Activated CD8-positive, alpha-beta memory T cell treated with anti-CD3 and anti-CD28 coated beads for 24 hours (primary cell): ENCODE measurements at regions not wholly inside any gene's neighbourhood (a gene's known extent, or its start where the extent isn't known, plus 50 kb on each side); places are given as distances from the start of the nearest gene placed in this dataset.

Experiments
- DNase-seq: peaks from one replicate; pipeline ENCODE4 v3.0.0-alpha.2; 2020

DNA sequence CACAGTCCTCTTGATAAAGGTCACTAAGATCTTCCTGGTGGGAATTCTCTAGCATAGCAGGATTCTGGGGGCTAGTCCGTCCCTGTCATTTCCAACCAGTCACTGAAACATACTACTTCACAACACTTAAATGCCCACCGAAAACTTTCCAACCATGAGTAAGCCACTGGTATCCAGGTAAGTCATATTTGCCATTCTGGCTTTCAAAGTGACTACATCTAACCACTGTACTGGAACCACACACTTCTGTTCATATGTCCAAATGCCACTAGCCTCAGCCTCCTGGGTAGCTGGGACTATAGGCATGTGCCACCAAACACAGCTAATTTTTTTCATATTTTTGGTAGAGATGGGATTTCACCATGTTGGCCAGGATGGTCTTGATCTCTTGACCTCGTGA, 64.3 kb upstream of the VANGL1 start:
- no peak for DNase-seq

- DNase-seq: no peak
Measured at GRCh38 chr1:115575661-115576060, 66.1 kb upstream of the VANGL1 start.

DNA sequence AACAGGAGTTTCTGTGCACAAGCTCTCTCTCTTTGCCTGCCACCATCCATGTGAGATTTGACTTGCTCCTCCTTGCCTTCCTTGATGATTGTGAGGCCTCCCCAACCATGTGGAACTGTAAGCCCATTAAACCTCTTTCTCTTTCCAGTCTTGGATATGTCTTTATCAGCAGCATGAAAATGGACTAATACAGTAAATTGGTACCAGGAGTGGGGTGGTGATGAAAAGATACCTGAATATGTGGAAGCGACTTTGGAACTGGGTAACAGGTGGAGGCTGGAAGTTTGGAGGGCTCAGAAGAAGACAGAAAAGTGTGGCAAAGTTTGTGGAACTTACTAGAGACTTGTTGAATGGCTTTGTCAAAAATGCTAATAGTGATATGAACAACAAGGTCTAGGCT, 69.1 kb upstream of the VANGL1 start:
- DNase-seq: no peak

DNA sequence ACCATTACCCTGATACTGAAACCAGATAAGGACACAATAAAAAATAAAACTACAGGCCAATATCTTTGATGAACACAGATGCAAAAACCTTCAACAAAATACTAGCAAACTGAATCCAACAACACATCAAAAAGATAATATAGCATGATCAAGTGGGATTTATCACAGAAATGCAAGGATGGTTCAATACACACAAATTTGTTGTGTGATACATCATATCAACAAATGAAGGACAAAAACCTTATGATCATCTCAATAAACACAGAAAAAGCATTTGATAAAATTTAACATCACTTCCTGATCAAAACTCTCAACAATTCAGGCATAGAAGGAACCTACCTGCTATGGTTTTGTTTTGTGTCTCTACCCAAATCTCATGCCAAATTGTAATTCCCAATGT, 74.3 kb upstream of the VANGL1 start:
- DNase-seq: no peak

- no peak for DNase-seq
Measured at GRCh38 chr1:115565791-115566190, 76.0 kb upstream of the VANGL1 start.

DNA sequence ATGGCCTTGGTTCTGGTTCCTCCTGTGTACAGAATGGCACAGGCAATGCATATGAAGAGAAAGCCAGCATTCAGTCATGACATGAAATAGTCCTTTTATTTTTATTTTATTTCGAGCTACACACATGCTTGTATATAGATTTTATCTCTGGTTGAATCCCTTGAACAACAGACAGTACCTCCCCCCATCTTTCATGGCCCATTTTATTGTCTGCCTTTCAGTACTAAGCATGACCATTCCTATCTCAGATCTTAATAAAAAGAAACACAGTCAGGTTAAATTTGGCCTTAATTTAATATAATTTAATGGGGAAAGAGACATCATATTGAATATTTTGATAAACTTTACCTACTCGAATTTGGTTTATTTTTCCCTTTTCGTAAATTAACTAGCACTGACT, 76.4 kb upstream of the VANGL1 start:
- DNase-seq: no peak

- DNase-seq: no peak
Measured at GRCh38 chr1:115564201-115564600, 77.6 kb upstream of the VANGL1 start.

- no peak for DNase-seq
Measured at GRCh38 chr1:115560027-115560426, 81.7 kb upstream of the VANGL1 start.

DNA sequence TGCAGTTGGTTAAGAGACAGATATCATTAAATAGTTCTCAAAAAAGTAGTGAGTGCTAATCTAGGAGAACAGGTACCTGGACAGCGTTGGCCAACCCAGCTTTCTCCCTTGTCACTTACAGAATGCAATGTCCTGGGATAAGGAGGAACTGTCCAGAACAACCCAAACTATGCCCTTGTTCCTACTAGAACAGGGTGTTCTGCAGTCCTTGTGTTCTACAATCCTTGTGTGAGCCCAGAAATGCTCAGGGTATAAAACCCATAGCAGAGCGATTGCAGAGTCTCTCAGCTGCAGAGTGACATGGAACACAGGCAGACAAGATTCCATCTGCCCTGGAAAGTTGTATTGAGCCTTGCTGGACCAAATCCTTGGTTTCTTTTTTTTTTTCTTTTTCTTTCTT, 83.5 kb upstream of the VANGL1 start:
- no peak for DNase-seq

- no peak for DNase-seq
Measured at GRCh38 chr1:115557715-115558114, 84.1 kb upstream of the VANGL1 start.

- DNase-seq: no peak
Measured at GRCh38 chr1:115556236-115556635, 85.5 kb upstream of the VANGL1 start.

DNA sequence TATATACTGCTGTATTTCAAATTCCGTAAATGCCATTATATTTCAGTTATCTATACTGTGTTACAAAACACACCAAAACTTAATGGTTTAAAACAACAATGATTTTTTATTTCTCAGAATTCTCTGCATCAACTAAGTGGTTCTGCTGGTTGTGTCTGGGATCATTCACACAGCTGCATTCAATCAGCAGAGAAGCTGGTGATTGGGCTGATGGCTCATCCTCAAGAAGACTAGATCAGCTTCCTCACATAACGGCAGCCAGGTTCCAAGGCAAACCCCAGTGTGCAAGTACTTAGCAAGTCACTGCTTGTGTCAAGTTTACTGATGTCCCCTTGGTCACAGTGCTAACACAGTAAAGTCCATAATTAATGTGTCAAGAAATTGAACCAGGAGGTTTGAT, 86.3 kb upstream of the VANGL1 start:
- DNase-seq: no peak

- no peak for DNase-seq
Measured at GRCh38 chr1:115547696-115548095, 94.1 kb upstream of the VANGL1 start.

DNA sequence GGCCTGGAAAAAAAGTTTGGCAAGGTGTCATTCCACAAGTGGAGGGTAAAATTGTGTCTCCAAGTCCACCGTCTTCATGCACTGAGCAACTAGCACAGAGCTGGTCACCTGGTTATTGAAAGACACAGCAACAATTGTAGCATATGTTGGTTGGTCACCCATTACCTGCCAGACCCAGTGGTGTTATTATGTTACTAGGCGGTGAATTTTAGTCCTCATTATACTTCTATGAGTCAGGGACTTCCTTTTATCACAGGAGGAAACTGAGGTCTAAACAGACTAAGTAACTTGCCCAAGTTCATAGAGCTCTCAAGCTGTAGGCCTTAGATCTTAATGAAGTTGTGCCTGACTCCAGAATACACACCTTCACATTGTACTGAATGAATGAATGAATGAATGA, 94.9 kb upstream of the VANGL1 start:
- no peak for DNase-seq

DNA sequence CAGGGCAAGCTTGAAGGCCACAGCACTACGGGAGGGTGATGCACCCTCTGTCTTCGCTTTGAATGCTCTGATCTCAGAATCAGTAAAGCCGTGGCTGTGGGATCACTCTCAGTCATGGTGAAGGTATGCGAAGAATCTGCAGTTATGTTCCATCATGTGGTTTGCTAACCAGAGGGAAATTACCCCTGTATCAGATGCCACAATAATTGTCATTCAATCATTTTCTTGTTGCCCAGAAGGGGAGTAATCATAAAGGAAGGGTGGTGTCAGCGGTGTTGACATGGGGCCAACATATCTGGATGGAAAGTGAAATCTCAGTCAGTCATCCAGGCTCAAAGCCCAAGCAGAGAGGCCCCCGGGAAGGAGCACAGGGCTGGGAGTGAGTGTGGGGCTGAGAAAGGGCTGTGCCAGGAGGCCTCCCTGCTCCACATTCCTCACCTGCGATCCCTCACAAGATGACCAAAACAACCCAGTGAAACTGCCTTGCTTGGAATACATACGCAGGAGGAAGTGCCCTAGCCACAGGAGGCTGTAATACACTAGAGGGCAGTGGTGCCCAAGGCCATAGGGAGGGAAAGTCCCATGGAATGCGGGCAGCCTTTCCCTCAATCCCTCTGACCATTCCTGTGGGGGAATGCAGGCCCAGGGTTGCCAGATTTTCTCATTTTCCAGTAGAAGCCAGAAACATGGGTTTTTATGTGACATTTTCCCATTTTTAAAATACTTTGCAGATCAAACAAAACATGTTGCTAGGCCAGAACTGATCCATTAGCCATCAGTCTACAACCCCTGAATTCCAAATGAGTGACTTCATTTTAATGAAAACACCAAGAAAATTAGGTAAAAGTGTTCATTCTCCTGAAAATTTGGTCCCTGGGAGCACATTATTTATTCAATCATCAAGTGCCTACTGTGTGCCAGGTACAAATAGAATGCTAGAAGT, 95.7 kb upstream of the VANGL1 start:
- DNase-seq: no peak

DNA sequence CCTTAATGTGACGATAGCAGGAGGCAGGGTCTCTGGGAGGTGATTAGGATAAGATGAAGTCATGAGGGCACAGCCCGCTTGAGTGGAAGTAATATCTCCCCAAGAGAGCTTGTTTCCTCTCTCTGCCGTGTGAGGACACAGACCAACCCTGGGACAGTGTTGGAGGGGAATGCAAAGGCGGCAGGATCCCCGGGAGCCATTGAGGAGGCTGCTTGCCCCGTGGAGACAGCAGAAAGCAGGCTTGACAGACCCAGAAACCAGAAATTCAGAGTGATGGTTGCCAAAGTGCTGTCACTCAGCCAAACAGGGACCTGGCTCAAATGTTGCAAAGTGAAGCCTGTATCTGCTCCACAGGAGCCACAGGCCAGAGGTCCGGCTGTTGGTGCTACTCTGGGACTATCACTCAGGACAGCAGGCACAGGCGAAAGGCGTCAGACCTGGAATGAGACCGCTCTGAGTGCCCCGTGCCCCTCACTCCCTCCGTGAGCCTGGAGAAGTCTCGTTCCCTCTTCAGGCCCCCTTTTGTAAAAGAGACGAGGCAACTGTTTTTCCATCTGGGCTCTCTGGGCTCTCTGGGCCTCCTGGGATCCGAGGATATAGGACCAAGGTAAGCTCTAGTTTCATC, 96.6 kb upstream of the VANGL1 start:
- DNase-seq: no peak

- no peak for DNase-seq
Measured at GRCh38 chr1:115544131-115544530, 97.6 kb upstream of the VANGL1 start.

GRCh38 chr1:115543247-115543646, 98.5 kb upstream of the VANGL1 start:
- DNase-seq: no peak

- no peak for DNase-seq
Measured at GRCh38 chr1:115539736-115540135, 102.0 kb upstream of the VANGL1 start.

GRCh38 chr1:115539061-115539460, 102.7 kb upstream of the VANGL1 start:
- DNase-seq: no peak

GRCh38 chr1:115538579-115538978, 103.2 kb upstream of the VANGL1 start:
- no peak for DNase-seq

DNA sequence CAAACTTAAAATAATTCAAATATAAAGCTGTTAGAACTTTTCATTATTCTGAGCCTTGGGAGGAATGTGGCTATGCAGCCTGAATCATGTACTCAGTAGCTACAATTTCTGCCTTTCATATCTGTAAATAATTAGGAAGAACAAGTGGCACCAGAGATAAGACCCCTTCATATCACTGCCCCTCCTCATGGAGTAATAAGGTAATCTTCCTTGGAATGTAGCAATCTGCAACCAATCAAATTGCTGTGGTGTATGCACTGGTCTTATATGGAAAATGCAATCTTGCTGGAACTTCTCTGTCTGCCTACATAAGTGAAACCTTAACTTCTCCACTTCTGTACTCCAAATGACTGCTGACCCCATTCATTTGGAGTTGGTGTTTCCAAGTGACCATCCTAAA, 104.4 kb upstream of the VANGL1 start:
- DNase-seq: no peak

GRCh38 chr1:115536279-115536816, 105.4 kb upstream of the VANGL1 start:
- no peak for DNase-seq

GRCh38 chr1:115534106-115534505, 107.7 kb upstream of the VANGL1 start:
- DNase-seq: no peak
